ENCODE measurements at regions not wholly inside any gene's neighbourhood (a gene's known extent, or its start where the extent isn't known, plus 50 kb on each side); places are given as distances from the start of the nearest gene placed in this dataset.

DNA sequence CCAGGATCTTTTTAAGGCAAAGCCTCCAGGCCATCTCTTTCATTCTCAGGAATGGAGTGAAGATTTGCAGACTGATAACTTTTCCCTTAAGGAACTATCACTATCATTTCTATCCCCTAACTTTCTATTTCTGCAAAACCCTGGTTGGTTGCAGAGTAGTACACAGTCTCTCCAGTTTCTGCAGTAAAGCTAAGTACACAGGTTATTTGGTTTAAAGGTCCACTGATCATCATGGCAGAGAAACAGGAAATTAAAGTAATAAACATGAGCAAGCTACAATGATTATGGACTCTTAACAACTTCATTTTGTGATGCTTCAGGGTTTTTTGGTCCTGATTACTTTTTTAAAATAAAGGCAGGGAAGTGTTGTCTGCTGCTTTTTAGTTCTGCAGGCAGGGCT, 890.0 kb upstream of the DDX18 start:
- H3K36me3 Mint-ChIP-seq (ENCODE audit: insufficient read depth, unreplicated experiment), result no peaks in the 10 kb centered on the region
- DNase-seq (ENCODE audit: unreplicated experiment), result no peak
- intact Hi-C loops (cut with micrococcal nuclease), result no loop called here
- no peak overlapping the region for H3K27ac Mint-ChIP-seq (ENCODE audit: low read depth, unreplicated experiment)
- peaks cover 8% of the 10 kb centered on the region for H3K9me3 Mint-ChIP-seq (ENCODE audit: unreplicated experiment)
- CTCF ChIA-PET, result interaction anchor here (0.7 kb wide), 2 partner anchors 22 to 1941 kb away, joined by 3 read pairs; no protein-coding TSS in a partner anchor
- TF ChIP-seq, protein P1, sequence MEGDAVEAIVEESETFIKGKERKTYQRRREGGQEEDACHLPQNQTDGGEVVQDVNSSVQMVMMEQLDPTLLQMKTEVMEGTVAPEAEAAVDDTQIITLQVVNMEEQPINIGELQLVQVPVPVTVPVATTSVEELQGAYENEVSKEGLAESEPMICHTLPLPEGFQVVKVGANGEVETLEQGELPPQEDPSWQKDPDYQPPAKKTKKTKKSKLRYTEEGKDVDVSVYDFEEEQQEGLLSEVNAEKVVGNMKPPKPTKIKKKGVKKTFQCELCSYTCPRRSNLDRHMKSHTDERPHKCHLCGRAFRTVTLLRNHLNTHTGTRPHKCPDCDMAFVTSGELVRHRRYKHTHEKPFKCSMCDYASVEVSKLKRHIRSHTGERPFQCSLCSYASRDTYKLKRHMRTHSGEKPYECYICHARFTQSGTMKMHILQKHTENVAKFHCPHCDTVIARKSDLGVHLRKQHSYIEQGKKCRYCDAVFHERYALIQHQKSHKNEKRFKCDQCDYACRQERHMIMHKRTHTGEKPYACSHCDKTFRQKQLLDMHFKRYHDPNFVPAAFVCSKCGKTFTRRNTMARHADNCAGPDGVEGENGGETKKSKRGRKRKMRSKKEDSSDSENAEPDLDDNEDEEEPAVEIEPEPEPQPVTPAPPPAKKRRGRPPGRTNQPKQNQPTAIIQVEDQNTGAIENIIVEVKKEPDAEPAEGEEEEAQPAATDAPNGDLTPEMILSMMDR (IDR thresholded peaks at IDR 0.05; ENCODE audit: unreplicated experiment), result no peak
- no TSS peak for BruUV-seq (replicated peaks)
- POLR2A ChIA-PET, result no interaction called here
- H3K4me3 Mint-ChIP-seq (ENCODE audit: unreplicated experiment), result no peak overlapping the region
- H3K4me1 Mint-ChIP-seq (ENCODE audit: insufficient read depth, unreplicated experiment), result no peaks in the 10 kb centered on the region
- no peaks in the 10 kb centered on the region for H3K27me3 Mint-ChIP-seq (ENCODE audit: insufficient read depth, unreplicated experiment)

DNA sequence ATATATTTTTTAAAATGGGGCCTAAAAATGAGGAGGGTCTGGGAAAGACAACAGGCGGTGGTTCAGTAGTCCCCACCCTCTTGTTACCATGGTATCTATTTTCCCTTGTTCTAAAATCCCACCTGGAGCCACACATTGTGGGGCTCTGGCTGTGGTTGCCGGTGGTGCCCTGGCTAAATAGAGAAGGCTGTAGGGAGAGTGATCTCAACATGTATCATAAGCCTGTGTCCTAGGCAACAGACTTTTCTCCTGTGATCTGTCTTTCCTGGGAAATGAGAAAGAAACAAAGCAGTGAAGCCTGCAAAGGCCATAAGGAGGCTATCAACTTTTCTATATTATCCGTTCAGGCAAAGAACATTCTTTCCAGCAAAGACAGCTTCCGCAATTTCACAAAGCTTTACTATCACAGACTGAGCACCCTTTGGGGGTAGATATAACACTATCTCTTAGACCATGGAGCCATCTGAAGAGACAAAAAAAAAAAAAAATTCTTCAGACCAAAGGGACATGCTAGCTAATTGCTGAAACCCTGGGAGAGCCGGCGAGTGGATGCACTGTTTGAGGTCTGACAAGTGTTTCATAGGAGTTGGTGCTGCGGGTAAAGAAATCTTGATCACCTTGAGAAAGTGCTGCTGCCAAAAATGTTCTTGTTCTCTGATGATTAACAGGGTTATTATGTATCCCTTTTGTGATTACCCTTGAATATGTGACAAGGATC, 879.2 kb upstream of the DDX18 start:
- CTCF ChIA-PET, result interaction anchor here (0.5 to 1.2 kb wide), 2 partner anchors 17 to 835 kb away, joined by 3 to 4 read pairs; no protein-coding TSS in a partner anchor

DNA sequence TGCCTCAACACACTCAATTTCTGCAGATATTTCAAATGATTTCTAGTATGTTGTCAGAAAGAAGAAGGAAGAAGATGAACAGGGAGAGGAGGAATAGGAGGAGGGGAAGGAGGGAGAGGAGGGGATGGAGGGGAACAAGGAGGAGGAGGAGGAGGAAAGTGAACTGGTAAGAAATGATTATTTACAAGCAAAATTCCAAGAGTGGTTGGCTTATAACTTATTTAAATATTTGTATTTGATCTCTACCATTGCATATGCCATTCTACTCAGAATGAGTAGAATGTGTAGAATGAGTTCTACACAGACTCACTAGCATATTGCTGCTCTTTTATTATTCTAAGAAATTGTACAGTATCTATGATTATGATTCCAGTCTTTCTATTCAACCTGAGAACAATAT, 866.2 kb upstream of the DDX18 start:
- no TSS peak for BruUV-seq (replicated peaks)
- POLR2A ChIA-PET, result no interaction called here
- no peaks in the 10 kb centered on the region for H3K9me3 Mint-ChIP-seq (ENCODE audit: unreplicated experiment)
- CTCF ChIA-PET, result no interaction called here
- peaks cover 6% of the 10 kb centered on the region for H3K4me1 Mint-ChIP-seq (ENCODE audit: insufficient read depth, unreplicated experiment)
- DNase-seq (ENCODE audit: unreplicated experiment), result no peak
- H3K36me3 Mint-ChIP-seq (ENCODE audit: insufficient read depth, unreplicated experiment), result no peaks in the 10 kb centered on the region
- H3K4me3 Mint-ChIP-seq (ENCODE audit: unreplicated experiment), result no peak overlapping the region
- intact Hi-C loops (cut with micrococcal nuclease), result no loop called here
- H3K27ac Mint-ChIP-seq (ENCODE audit: low read depth, unreplicated experiment), result no peak overlapping the region
- TF ChIP-seq, protein P1 (IDR thresholded peaks at IDR 0.05; ENCODE audit: unreplicated experiment), result no peak
- H3K27me3 Mint-ChIP-seq (ENCODE audit: insufficient read depth, unreplicated experiment), result no peaks in the 10 kb centered on the region

More for the DNA sequence above, 879.2 kb upstream of the DDX18 start:
- no peak overlapping the region for H3K27ac Mint-ChIP-seq (ENCODE audit: low read depth, unreplicated experiment)
- intact Hi-C loops (cut with micrococcal nuclease), result no loop called here
- no peak for DNase-seq (ENCODE audit: unreplicated experiment)
- no peaks in the 10 kb centered on the region for H3K4me1 Mint-ChIP-seq (ENCODE audit: insufficient read depth, unreplicated experiment)
- POLR2A ChIA-PET, result no interaction called here
- TF ChIP-seq, protein P1 (IDR thresholded peaks at IDR 0.05; ENCODE audit: unreplicated experiment), result no peak
- peaks cover 4% of the 10 kb centered on the region for H3K36me3 Mint-ChIP-seq (ENCODE audit: insufficient read depth, unreplicated experiment)
- no peaks in the 10 kb centered on the region for H3K27me3 Mint-ChIP-seq (ENCODE audit: insufficient read depth, unreplicated experiment)
- BruUV-seq (replicated peaks), result no TSS peak
- peaks cover 8% of the 10 kb centered on the region for H3K9me3 Mint-ChIP-seq (ENCODE audit: unreplicated experiment)
- H3K4me3 Mint-ChIP-seq (ENCODE audit: unreplicated experiment), result no peak overlapping the region

DNA sequence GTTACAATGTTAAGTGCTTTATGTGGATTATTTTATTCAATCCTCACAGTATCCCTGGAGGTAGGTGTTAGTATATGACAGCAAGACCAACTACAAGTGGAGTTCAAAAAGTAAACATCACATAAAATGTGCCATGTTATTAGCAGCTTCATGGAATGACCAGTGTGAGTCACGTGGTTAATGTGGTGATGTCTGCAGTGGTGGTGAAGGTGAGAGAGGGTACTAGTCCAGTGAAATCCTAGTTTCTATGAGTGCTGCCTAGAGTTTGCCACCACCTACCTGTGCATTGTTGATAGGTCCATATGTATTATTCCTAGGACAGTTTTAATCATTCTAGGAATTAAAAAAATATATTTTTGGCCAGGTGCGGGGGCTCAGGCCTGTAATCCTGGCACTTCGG, 865.2 kb upstream of the DDX18 start:
- BruUV-seq (replicated peaks), result no TSS peak
- no peaks in the 10 kb centered on the region for H3K9me3 Mint-ChIP-seq (ENCODE audit: unreplicated experiment)
- TF ChIP-seq, protein P1 (IDR thresholded peaks at IDR 0.05; ENCODE audit: unreplicated experiment), result no peak
- H3K27ac Mint-ChIP-seq (ENCODE audit: low read depth, unreplicated experiment), result no peak overlapping the region
- H3K36me3 Mint-ChIP-seq (ENCODE audit: insufficient read depth, unreplicated experiment), result no peaks in the 10 kb centered on the region
- no peak overlapping the region for H3K4me3 Mint-ChIP-seq (ENCODE audit: unreplicated experiment)
- DNase-seq (ENCODE audit: unreplicated experiment), result no peak
- ChIA-PET POLR2A (no interaction called here), CTCF (no interaction called here)
- peaks cover 6% of the 10 kb centered on the region for H3K4me1 Mint-ChIP-seq (ENCODE audit: insufficient read depth, unreplicated experiment)
- intact Hi-C loops (cut with micrococcal nuclease), result no loop called here
- H3K27me3 Mint-ChIP-seq (ENCODE audit: insufficient read depth, unreplicated experiment), result no peaks in the 10 kb centered on the region
